ENCODE measurements at regions not wholly inside any gene's neighbourhood (a gene's known extent, or its start where the extent isn't known, plus 50 kb on each side); places are given as distances from the start of the nearest gene placed in this dataset.

DNA sequence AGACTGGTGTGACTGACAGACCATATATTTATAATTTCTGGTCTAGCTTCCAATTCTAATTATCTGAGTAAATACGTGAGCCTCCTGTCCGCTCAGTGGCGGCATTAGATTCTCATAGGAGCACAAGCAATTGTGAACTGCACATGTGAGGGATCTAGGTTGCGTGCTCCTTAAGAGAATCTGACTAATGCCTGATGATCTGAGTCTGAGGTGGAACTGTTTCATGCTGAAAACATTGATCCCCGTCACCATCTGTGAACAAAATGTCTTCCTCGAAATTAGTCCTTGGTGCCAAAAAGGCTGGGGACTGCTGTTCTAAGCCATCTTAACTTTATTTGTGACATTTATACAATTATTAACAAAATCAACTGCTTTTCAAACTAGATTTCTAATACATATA, 164.7 kb upstream of the MEOX2 start:
- no peaks in the 10 kb centered on the region for H3K27me3 ChIP-seq
- no peak for TF ChIP-seq POLR2A (IDR thresholded peaks at IDR 0.05)
- TF ChIP-seq, protein P1, sequence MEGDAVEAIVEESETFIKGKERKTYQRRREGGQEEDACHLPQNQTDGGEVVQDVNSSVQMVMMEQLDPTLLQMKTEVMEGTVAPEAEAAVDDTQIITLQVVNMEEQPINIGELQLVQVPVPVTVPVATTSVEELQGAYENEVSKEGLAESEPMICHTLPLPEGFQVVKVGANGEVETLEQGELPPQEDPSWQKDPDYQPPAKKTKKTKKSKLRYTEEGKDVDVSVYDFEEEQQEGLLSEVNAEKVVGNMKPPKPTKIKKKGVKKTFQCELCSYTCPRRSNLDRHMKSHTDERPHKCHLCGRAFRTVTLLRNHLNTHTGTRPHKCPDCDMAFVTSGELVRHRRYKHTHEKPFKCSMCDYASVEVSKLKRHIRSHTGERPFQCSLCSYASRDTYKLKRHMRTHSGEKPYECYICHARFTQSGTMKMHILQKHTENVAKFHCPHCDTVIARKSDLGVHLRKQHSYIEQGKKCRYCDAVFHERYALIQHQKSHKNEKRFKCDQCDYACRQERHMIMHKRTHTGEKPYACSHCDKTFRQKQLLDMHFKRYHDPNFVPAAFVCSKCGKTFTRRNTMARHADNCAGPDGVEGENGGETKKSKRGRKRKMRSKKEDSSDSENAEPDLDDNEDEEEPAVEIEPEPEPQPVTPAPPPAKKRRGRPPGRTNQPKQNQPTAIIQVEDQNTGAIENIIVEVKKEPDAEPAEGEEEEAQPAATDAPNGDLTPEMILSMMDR (IDR thresholded peaks at IDR 0.05): no peak
- intact Hi-C loops (cut with DNase I): no loop called here
- DNase-seq (no peak), ATAC-seq (no peak)
- H3K36me3 ChIP-seq (replicated peaks in 1 of 2; ENCODE audit: insufficient read depth in 1 of 2, low read depth in 2 of 2): no peaks in the 10 kb centered on the region
- no peak overlapping the region for H3K27ac ChIP-seq
- H3K9me3 ChIP-seq: no peaks in the 10 kb centered on the region
- no peak overlapping the region for H3K4me3 ChIP-seq
- 59 to 71% methylated on average over 6 of the region's 6 CpGs for WGBS, 2 donors
- no peaks in the 10 kb centered on the region for H3K4me1 ChIP-seq

DNA sequence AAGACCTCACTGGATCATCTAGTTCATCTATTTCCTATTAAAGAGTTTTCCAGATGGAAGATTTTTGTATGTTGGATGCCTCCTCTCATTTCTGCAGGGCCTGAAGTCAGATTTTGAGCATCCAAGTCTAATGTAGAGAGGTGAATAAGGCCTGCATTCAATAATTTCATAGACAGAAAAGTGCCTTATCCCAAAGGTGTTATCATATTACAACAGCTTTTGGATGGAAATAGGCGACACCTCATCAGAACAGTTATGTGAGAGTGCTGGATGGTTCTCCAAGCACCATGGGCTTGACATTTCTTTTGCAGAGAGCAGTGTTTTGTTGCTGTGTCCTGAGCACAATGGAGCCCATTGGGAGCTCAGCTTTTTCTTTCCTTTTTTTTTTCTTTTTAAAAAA, 162.4 kb upstream of the MEOX2 start:
- Histone ChIP-seq H3K27me3 (no peaks in the 10 kb centered on the region), H3K36me3 (replicated peaks in 1 of 2; ENCODE audit: insufficient read depth in 1 of 2, low read depth in 2 of 2) (no peaks in the 10 kb centered on the region), H3K9me3 (no peaks in the 10 kb centered on the region), H3K4me1 (no peaks in the 10 kb centered on the region), H3K27ac (no peak overlapping the region), H3K4me3 (no peak overlapping the region)
- DNase-seq: no peak
- no peak for ATAC-seq
- TF ChIP-seq, protein P1 (IDR thresholded peaks at IDR 0.05): no peak
- no peak for TF ChIP-seq POLR2A (IDR thresholded peaks at IDR 0.05)
- 78 to 86% methylated on average over 1 of the region's 1 CpG for WGBS, 2 donors
- intact Hi-C loops (cut with DNase I): no loop called here

DNA sequence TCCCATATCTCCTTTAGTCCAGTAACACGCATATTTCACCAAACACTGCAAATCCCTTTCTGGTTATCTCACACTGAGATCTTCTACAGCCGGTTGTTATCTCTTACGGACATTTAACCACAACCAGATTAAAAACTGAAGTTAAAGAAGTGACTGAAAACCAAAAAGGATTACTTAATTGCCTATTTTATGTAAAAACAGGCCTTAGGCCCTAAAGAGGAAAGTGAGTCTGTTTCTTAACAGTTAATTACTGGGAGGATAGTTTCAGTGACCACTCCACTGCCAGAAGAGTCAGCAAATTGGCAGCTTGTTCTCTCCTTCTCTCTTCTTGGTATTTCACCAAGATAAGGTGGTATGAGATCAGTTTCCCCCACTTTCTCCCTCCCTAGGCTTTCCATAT, 161.9 kb upstream of the MEOX2 start:
- no peak for DNase-seq
- H3K4me1 ChIP-seq: no peaks in the 10 kb centered on the region
- no peaks in the 10 kb centered on the region for H3K36me3 ChIP-seq (replicated peaks in 1 of 2; ENCODE audit: insufficient read depth in 1 of 2, low read depth in 2 of 2)
- no peaks in the 10 kb centered on the region for H3K9me3 ChIP-seq
- no peaks in the 10 kb centered on the region for H3K27me3 ChIP-seq
- TF ChIP-seq POLR2A (IDR thresholded peaks at IDR 0.05): no peak
- TF ChIP-seq, protein P1 (IDR thresholded peaks at IDR 0.05): no peak
- H3K4me3 ChIP-seq: no peak overlapping the region
- intact Hi-C loops (cut with DNase I): no loop called here
- no peak overlapping the region for H3K27ac ChIP-seq
- no peak for ATAC-seq
- 33 to 35% methylated on average over 3 of the region's 3 CpGs for WGBS, 2 donors

DNA sequence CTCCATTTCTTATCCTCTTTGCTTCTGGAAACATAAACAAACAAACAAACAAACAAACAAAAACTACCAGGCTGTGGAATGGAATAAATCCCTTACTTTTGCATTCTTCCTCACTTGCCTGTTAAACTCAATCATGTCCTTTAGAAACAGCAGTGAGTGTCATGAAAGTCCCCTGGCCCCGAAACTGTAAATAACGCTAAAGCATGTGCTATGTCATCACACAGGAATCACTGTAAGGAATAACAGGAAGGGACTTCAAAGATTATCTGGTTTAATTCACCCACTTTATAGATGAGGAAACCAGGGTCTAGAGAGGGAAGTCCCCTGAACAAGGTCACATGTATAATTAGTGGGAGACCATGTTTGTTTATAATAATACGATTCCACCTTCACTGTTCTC, 159.4 kb upstream of the MEOX2 start:
- no peak for ATAC-seq
- no peak for DNase-seq
- no peaks in the 10 kb centered on the region for H3K27me3 ChIP-seq
- H3K4me3 ChIP-seq: no peak overlapping the region
- intact Hi-C loops (cut with DNase I): no loop called here
- TF ChIP-seq, protein P1 (IDR thresholded peaks at IDR 0.05): no peak
- TF ChIP-seq POLR2A (IDR thresholded peaks at IDR 0.05): no peak
- 73% methylated on average over 3 of the region's 3 CpGs for WGBS, 2 donors
- H3K9me3 ChIP-seq: no peaks in the 10 kb centered on the region
- H3K27ac ChIP-seq: no peak overlapping the region
- H3K36me3 ChIP-seq (replicated peaks in 1 of 2; ENCODE audit: insufficient read depth in 1 of 2, low read depth in 2 of 2): no peaks in the 10 kb centered on the region
- H3K4me1 ChIP-seq: no peaks in the 10 kb centered on the region

DNA sequence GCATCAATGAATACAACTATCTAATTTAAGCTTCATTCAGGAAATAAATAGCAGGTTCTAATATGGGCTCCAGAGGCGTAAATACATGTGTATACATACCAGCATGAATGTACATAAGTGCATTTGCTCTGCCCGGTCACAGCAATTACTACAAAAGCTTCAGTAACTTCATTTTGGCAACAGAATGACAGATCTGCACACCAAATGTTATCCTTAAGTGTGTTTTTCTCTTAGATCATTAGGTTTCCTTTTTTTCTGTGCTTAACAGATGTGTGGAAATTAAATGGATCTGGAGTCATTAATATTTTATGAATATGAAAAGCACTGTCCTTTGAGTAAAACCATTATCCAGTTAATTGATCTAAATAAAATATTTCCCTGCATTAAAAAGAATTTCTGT, 159.0 kb upstream of the MEOX2 start:
- no peak overlapping the region for H3K4me3 ChIP-seq
- WGBS, 2 donors: 53% methylated on average over 2 of the region's 2 CpGs
- DNase-seq (no peak), ATAC-seq (no peak)
- H3K4me1 ChIP-seq: no peaks in the 10 kb centered on the region
- intact Hi-C loops (cut with DNase I): no loop called here
- no peaks in the 10 kb centered on the region for H3K27me3 ChIP-seq
- no peaks in the 10 kb centered on the region for H3K36me3 ChIP-seq (replicated peaks in 1 of 2; ENCODE audit: insufficient read depth in 1 of 2, low read depth in 2 of 2)
- no peak for TF ChIP-seq POLR2A (IDR thresholded peaks at IDR 0.05)
- TF ChIP-seq, protein P1 (IDR thresholded peaks at IDR 0.05): no peak
- no peaks in the 10 kb centered on the region for H3K9me3 ChIP-seq
- H3K27ac ChIP-seq: no peak overlapping the region
